GM18909 (cell line): ENCODE measurements at regions not wholly inside any gene's neighbourhood (a gene's known extent, or its start where the extent isn't known, plus 50 kb on each side); places are given as distances from the start of the nearest gene placed in this dataset.
A peak's percentile ranks its signal among the peaks of the same experiment; 100 is the strongest.

Experiments used
- ATAC-seq: cut with Tn5 transposase; IDR thresholded peaks from one replicate; pipeline ENCODE4 v1.9.1; 2021; ENCODE audit warnings: mild to moderate bottlenecking; ENCODE audit not compliant: unreplicated experiment, poor library complexity

- no peak for ATAC-seq
Measured at GRCh38 chr3:193943851-193944517, 192.0 kb upstream of the HES1 start.

GRCh38 chr3:193944518-193944884 is 191.4 kb upstream of the HES1 start:
- ATAC-seq, result no peak

GRCh38 chr3:193945143-193945542 is 190.8 kb upstream of the HES1 start:
- no peak for ATAC-seq

- ATAC-seq, result no peak
Measured at GRCh38 chr3:193946945-193947344, 189.0 kb upstream of the HES1 start.

GRCh38 chr3:193947596-193947995 is 188.4 kb upstream of the HES1 start:
- no peak for ATAC-seq

GRCh38 chr3:193948459-193948858 is 187.5 kb upstream of the HES1 start:
- ATAC-seq, result no peak

- ATAC-seq, result no peak
Measured at GRCh38 chr3:193951859-193952258, 184.1 kb upstream of the HES1 start.

- ATAC-seq, result no peak
Measured at GRCh38 chr3:193954752-193955151, 181.2 kb upstream of the HES1 start.

GRCh38 chr3:193955719-193956118 is 180.2 kb upstream of the HES1 start:
- no peak for ATAC-seq

- no peak for ATAC-seq
Measured at GRCh38 chr3:193959861-193960260, 176.1 kb upstream of the HES1 start.

- ATAC-seq, result no peak
Measured at GRCh38 chr3:193960487-193961274, 175.3 kb upstream of the HES1 start.

GRCh38 chr3:193962986-193963685 is 172.8 kb upstream of the HES1 start:
- no peak for ATAC-seq

GRCh38 chr3:193963808-193964516 is 172.0 kb upstream of the HES1 start:
- peak; percentile 96 for ATAC-seq

GRCh38 chr3:193964517-193964880 is 171.4 kb upstream of the HES1 start:
- ATAC-seq, result no peak

GRCh38 chr3:193968380-193968974 is 167.5 kb upstream of the HES1 start:
- ATAC-seq, result no peak

GRCh38 chr3:193970131-193970772 is 165.7 kb upstream of the HES1 start:
- ATAC-seq, result peak; percentile 51

- ATAC-seq, result peak; percentile 42
Measured at GRCh38 chr3:193970773-193971206, 165.2 kb upstream of the HES1 start.

GRCh38 chr3:193971261-193971751 is 164.6 kb upstream of the HES1 start:
- ATAC-seq, result peak; percentile 75

GRCh38 chr3:193971966-193972365 is 164.0 kb upstream of the HES1 start:
- ATAC-seq, result no peak

GRCh38 chr3:193972832-193973231 is 163.1 kb upstream of the HES1 start:
- ATAC-seq, result no peak
